HG02852 (cell line): ENCODE measurements at regions not wholly inside any gene's neighbourhood (a gene's known extent, or its start where the extent isn't known, plus 50 kb on each side); places are given as distances from the start of the nearest gene placed in this dataset.
A peak's percentile ranks its signal among the peaks of the same experiment; 100 is the strongest.

Experiments
- ATAC-seq: cut with Tn5 transposase; IDR thresholded peaks from one replicate; pipeline ENCODE4 v1.9.1; 2021; ENCODE audit warnings: mild to moderate bottlenecking, moderate library complexity; ENCODE audit not compliant: unreplicated experiment

GRCh38 chr13:47092202-47092601 lies 195.3 kb upstream of the HTR2A start:
- ATAC-seq, result no peak

DNA sequence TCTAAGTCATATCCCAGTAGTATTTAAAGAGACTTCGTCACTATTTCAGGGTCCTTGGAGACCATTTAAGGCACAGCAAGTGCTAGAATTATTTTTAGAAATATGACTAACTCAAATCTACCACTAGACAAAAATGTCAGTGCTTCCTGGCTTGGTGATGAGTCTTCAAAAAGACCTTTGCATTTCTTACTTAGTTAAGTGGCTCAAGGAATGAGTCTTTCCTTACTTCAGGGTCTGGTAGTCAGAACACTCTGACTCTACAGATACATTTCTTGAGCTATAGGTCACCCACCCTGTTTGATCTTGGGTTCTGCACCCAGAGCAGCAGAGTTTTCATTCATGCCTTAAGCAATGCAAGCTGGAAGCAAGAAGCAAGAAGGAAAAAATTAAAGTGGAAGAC lies 191.0 kb upstream of the HTR2A start:
- no peak for ATAC-seq

- ATAC-seq, result no peak
Measured at GRCh38 chr13:47087241-47087640, 190.4 kb upstream of the HTR2A start.

GRCh38 chr13:47085346-47085745 lies 188.5 kb upstream of the HTR2A start:
- ATAC-seq, result no peak

DNA sequence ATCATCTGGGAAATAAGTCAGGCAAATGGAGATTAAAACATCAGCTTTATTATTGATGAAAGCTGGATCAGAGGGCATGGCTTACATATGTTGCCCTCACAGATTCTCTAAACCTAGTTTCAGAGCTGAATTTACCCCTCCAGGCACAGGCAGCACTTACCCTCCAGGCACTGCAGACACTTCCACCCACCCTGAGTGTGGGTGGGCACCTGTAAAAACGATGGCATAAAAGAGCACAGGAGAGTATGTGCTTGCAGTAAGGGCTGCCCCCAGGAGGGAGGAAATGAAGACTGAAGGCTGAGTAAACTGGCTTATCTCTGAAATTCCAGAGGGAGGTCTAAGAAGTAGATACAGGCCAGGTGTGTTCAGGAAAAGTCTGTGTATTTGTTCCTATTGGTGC lies 185.0 kb upstream of the HTR2A start:
- ATAC-seq, result no peak

- no peak for ATAC-seq
Measured at GRCh38 chr13:47081246-47081645, 184.4 kb upstream of the HTR2A start.

DNA sequence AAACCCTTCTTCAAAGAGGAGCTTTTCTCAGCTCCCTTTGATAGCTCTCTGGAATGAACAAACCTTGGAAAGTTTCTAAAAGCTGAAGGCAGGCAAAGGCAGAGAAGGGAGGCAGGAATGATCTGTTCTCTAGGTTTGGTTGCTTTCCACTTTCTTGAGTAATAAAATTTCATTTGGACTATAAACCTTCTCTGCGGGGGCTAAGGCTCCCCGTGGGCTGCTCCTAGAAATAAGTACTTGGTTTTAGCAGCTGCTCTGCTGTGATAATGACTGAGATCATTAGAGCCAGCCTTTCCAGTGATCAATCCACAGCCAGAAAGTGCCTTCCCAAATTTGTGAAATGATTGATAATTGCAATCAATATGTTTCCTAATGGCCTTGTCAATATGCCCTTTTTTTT lies 183.8 kb upstream of the HTR2A start:
- no peak for ATAC-seq

DNA sequence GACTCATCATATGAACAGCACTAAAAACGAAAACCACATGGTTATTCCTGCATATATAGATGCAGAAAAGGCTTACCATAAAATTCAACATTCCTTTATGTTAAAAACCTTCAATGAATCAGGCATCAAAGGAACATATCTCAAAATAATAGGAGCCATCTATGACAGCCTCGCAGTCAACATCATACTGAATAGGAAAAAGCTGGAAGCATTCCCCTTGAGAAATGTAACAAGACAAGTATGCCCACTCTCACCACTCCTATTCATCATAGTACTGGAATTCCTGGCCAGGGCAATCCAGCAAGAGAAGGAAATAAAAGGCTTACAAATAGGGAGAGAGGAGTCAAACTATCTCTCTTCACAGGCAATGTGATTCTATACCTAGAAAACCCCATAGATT lies 179.6 kb upstream of the HTR2A start:
- ATAC-seq, result no peak

GRCh38 chr13:47069133-47069532 lies 172.3 kb upstream of the HTR2A start:
- ATAC-seq, result no peak

DNA sequence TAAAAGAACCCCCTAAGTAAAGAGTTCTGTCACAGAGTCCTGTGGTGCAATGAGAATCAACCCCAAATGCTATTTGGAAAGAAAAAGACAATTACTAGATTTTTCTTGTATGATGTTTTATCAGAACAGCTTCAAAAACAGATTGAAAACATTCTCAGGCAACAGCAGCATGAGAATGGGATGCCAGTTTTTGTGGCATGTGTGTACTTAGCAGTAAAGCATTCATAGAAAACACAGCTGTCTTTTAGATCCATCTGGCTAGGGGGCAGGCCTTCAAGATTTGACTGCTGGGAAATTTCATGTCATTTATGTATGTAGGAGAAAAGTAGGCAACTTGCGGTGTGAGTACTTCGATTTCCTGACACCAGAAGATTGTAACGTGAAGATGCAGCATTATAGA lies 170.5 kb upstream of the HTR2A start:
- ATAC-seq, result no peak

GRCh38 chr13:47066226-47066625 lies 169.4 kb upstream of the HTR2A start:
- ATAC-seq, result no peak

DNA sequence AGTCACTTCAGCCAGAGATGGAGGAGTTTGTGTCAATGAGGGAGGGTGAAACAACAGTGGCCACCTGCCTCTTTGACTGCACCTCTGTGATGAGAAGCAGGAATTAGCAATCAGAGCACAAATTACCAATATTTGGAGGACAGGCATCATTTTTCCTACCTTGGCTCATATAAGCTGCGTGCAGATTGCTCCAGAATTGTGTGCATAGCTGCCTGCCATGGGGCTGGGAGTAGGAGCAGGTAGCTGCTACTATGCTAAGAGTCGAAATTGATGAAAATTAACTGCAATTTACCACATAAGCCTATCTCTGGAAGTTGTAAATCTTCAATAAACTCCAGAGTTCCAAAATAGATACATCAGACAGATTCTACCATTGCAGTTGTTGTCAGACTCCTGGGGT lies 167.5 kb upstream of the HTR2A start:
- ATAC-seq, result no peak

- ATAC-seq, result no peak
Measured at GRCh38 chr13:47049276-47049989, 152.6 kb upstream of the HTR2A start.

DNA sequence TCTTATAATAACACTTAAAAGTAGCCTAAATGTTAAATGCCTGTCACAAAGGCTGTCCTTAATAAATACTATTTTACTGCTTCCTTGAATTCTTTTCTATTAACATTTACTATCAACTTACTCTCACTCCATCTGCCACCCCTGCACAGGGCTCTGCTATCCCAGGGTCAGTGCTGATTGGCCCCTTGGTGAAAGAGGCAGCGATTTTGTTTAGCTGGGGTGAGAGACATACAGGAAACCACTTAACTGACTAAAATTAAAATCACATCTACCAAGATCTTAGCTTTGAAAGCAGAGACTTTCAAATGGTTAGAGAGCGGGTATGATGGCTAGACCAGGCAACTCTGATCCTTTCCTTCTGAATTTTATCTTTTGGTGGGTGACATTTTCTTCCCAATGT lies 149.9 kb upstream of the HTR2A start:
- peak; percentile 65 for ATAC-seq

GRCh38 chr13:47044842-47045241 lies 148.0 kb upstream of the HTR2A start:
- no peak for ATAC-seq

GRCh38 chr13:47039106-47039505 lies 142.3 kb upstream of the HTR2A start:
- ATAC-seq, result no peak

- ATAC-seq, result no peak
Measured at GRCh38 chr13:47038188-47038587, 141.3 kb upstream of the HTR2A start.

GRCh38 chr13:47036294-47037008 lies 139.6 kb upstream of the HTR2A start:
- peak; percentile 100 for ATAC-seq

DNA sequence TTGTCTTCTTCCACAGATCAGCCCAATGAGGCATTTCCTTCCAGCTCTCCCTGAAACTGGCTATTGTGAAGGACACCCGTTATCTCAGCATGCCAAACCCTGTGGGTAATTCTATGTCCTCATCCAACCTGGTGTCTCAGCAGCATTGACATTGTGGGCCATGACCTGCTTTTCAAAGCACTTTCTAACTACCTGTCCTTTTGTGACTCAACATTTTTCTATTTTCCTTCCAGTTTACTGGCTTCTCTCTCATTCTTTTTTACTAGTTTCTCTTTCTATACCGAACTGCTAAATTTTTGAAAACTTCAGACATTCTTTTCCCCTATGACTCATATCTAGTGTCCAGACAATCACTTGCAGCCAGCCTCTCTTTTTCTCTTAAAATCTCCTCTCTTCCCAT lies 136.4 kb upstream of the HTR2A start:
- ATAC-seq, result no peak

GRCh38 chr13:47027780-47028437 lies 131.1 kb upstream of the HTR2A start:
- ATAC-seq, result no peak

- no peak for ATAC-seq
Measured at GRCh38 chr13:47025791-47026447, 129.1 kb upstream of the HTR2A start.

DNA sequence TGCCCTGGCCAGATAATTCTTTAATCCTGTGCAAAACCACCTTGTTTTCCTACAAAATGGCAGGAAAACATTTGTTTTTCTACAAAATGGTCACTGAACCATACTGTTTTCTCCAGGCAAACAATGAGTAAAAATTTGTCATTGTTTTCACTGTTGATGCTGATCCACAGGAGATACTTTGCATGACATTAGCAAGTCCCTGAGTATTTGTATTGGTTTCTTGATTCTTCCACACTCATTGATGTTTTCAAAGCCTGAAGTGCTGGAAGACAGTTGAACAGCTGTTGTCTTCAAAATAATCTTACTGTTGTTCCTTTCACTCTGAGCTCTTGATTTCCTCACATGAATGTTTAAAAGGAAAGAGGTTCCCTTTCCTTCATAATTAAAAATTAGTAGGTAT lies 123.1 kb upstream of the HTR2A start:
- no peak for ATAC-seq
